WTC11 (cell line): ENCODE measurements at regions not wholly inside any gene's neighbourhood (a gene's known extent, or its start where the extent isn't known, plus 50 kb on each side); places are given as distances from the start of the nearest gene placed in this dataset.

ENCODE experiments used
- ATAC-seq: fragments of 200-7000 bp; cut with Tn5 transposase; 2 replicates; pipeline ENCODE4 v1.10.0; 2021; ENCODE audit warnings: mild to moderate bottlenecking, moderate library complexity
- CTCF ChIA-PET: fragments of 300-600 bp; sonication (Branson Sonifier 250); formaldehyde crosslinking; loops from one replicate; lab custom pipeline; 2021; ENCODE audit warnings: antibody characterized with exemption; lab: Charles Lee
- POLR2A ChIA-PET: fragments of 350-600 bp; sonication (Branson Sonifier 250); formaldehyde crosslinking; loops from one replicate; lab custom pipeline; 2021; ENCODE audit warnings: antibody characterized with exemption; lab: Charles Lee
- DNase-seq: peaks from one replicate; pipeline ENCODE4 v3.0.0; 2021; ENCODE audit warnings: low spot score
- H3K27ac Mint-ChIP-seq: 2 replicates; pipeline ENCODE4 v1.8.0; 2021; ENCODE audit warnings: mixed read lengths
- H3K27me3 Mint-ChIP-seq: 2 replicates; pipeline ENCODE4 v1.8.0; 2021; ENCODE audit warnings: low read depth, mild to moderate bottlenecking, moderate library complexity, mixed read lengths
- H3K36me3 Mint-ChIP-seq: 2 replicates; pipeline ENCODE4 v1.8.0; 2021; ENCODE audit warnings: mixed read lengths
- H3K4me1 Mint-ChIP-seq: 2 replicates; pipeline ENCODE4 v1.8.0; 2022; ENCODE audit warnings: mixed read lengths
- H3K4me3 Mint-ChIP-seq: 2 replicates; pipeline ENCODE4 v1.8.0; 2021; ENCODE audit warnings: mild to moderate bottlenecking, moderate library complexity, mixed read lengths
- H3K9me3 Mint-ChIP-seq: 2 replicates; pipeline ENCODE4 v1.8.0; 2021; ENCODE audit warnings: mixed read lengths
- CBFB ChIP-seq: sonication (generic); formaldehyde crosslinking; IDR thresholded peaks from 2 replicates; pipeline ENCODE4 v1.8.1; 2022; ENCODE audit warnings: mild to moderate bottlenecking, low read depth, missing genetic modification reagents
- E2F5 ChIP-seq: sonication (generic); formaldehyde crosslinking; IDR thresholded peaks from 2 replicates; pipeline ENCODE4 v1.8.1; 2022; ENCODE audit warnings: mild to moderate bottlenecking, moderate library complexity, missing genetic modification reagents
- RORB ChIP-seq: fragments of 250-450 bp; sonication (Bioruptor Pico); IDR thresholded peaks from 2 replicates; pipeline ENCODE4 v1.9.0; 2021; ENCODE audit warnings: mild to moderate bottlenecking
- SMAD4 ChIP-seq: sonication (generic); formaldehyde crosslinking; IDR thresholded peaks from 2 replicates; pipeline ENCODE4 v1.8.0; 2022; ENCODE audit warnings: mild to moderate bottlenecking, missing genetic modification reagents
- SP1 ChIP-seq: sonication (generic); formaldehyde crosslinking; conservative IDR thresholded peaks from 2 replicates; pipeline ENCODE4 v1.8.1; 2022; ENCODE audit warnings: missing genetic modification reagents
- ZNF263 ChIP-seq: sonication (generic); formaldehyde crosslinking; IDR thresholded peaks from 2 replicates; pipeline ENCODE4 v1.8.1; 2022; ENCODE audit warnings: low read depth, mild to moderate bottlenecking, moderate library complexity, missing genetic modification reagents
- ZNF423 ChIP-seq: fragments of 250-450 bp; sonication (Bioruptor Pico); IDR thresholded peaks from 2 replicates; pipeline ENCODE4 v2.1.2; 2022; ENCODE audit warnings: mild to moderate bottlenecking, moderate library complexity
- ZNF671 ChIP-seq: fragments of 250-450 bp; sonication (Bioruptor Pico); IDR thresholded peaks from 2 replicates; pipeline ENCODE4 v1.8.0; 2021; ENCODE audit warnings: mild to moderate bottlenecking
- TF ChIP-seq, protein P1 (sequence below): sonication (generic); formaldehyde crosslinking; IDR thresholded peaks from 2 replicates; pipeline ENCODE4 v1.8.1; 2022; ENCODE audit warnings: low read depth, missing genetic modification reagents, borderline replicate concordance
- TF ChIP-seq, protein P2 (sequence below): sonication (generic); formaldehyde crosslinking; IDR thresholded peaks from 2 replicates; pipeline ENCODE4 v1.8.1; 2023; ENCODE audit warnings: mild to moderate bottlenecking, missing genetic modification reagents, borderline replicate concordance
- TF ChIP-seq, protein P3 (sequence below): fragments of 250-450 bp; sonication (Bioruptor Pico); IDR thresholded peaks from 2 replicates; pipeline ENCODE4 v1.9.0; 2021; ENCODE audit warnings: mild to moderate bottlenecking, borderline replicate concordance

- ChIA-PET CTCF (interaction anchor here (1.6 to 2.4 kb wide), 2 partner anchors 10 to 132 kb away, joined by 6 to 13 read pairs; no protein-coding TSS in a partner anchor), POLR2A (no interaction called here)
- Mint-ChIP-seq H3K4me3 (no peak overlapping the region), H3K4me1 (peaks cover 30% of the 10 kb centered on the region), H3K27ac (no peak overlapping the region)
- DNase-seq, result no peak
- TF ChIP-seq, protein P1, sequence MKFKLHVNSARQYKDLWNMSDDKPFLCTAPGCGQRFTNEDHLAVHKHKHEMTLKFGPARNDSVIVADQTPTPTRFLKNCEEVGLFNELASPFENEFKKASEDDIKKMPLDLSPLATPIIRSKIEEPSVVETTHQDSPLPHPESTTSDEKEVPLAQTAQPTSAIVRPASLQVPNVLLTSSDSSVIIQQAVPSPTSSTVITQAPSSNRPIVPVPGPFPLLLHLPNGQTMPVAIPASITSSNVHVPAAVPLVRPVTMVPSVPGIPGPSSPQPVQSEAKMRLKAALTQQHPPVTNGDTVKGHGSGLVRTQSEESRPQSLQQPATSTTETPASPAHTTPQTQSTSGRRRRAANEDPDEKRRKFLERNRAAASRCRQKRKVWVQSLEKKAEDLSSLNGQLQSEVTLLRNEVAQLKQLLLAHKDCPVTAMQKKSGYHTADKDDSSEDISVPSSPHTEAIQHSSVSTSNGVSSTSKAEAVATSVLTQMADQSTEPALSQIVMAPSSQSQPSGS (CRISPR knock-in tag), result no peak
- no peak for TF ChIP-seq SMAD4 (CRISPR knock-in tag)
- TF ChIP-seq, all 79 proteins: peak for 0
- Mint-ChIP-seq H3K36me3 (peaks cover 3% of the 10 kb centered on the region; the same call in 1 of the 2 replicates), H3K9me3 (peaks cover 8% of the 10 kb centered on the region), H3K27me3 (no peaks in the 10 kb centered on the region)
- ATAC-seq, result no peak
These were observed 229.2 kb downstream of the WDR11 start for GRCh38 chr10:121080281-121080891.

GRCh38 chr10:121081306-121081705 lies 230.1 kb downstream of the WDR11 start:
- peaks cover 30% of the 10 kb centered on the region for H3K4me1 Mint-ChIP-seq
- no peak overlapping the region for H3K27ac Mint-ChIP-seq
- H3K9me3 Mint-ChIP-seq, result peaks cover 8% of the 10 kb centered on the region
- CTCF ChIA-PET, result interaction anchor here (1.6 to 2.4 kb wide), 2 partner anchors 11 to 132 kb away, joined by 6 to 13 read pairs; no protein-coding TSS in a partner anchor
- ATAC-seq (no peak), DNase-seq (no peak)
- H3K4me3 Mint-ChIP-seq, result no peak overlapping the region
- POLR2A ChIA-PET, result no interaction called here
- no peaks in the 10 kb centered on the region for H3K27me3 Mint-ChIP-seq
- TF ChIP-seq ZNF671 (CRISPR knock-in tag) (no peak), CBFB (CRISPR knock-in tag) (no peak), SP1 (CRISPR knock-in tag) (no peak), E2F5 (no peak), ZNF423 (CRISPR knock-in tag) (no peak)
- TF ChIP-seq, protein P2, sequence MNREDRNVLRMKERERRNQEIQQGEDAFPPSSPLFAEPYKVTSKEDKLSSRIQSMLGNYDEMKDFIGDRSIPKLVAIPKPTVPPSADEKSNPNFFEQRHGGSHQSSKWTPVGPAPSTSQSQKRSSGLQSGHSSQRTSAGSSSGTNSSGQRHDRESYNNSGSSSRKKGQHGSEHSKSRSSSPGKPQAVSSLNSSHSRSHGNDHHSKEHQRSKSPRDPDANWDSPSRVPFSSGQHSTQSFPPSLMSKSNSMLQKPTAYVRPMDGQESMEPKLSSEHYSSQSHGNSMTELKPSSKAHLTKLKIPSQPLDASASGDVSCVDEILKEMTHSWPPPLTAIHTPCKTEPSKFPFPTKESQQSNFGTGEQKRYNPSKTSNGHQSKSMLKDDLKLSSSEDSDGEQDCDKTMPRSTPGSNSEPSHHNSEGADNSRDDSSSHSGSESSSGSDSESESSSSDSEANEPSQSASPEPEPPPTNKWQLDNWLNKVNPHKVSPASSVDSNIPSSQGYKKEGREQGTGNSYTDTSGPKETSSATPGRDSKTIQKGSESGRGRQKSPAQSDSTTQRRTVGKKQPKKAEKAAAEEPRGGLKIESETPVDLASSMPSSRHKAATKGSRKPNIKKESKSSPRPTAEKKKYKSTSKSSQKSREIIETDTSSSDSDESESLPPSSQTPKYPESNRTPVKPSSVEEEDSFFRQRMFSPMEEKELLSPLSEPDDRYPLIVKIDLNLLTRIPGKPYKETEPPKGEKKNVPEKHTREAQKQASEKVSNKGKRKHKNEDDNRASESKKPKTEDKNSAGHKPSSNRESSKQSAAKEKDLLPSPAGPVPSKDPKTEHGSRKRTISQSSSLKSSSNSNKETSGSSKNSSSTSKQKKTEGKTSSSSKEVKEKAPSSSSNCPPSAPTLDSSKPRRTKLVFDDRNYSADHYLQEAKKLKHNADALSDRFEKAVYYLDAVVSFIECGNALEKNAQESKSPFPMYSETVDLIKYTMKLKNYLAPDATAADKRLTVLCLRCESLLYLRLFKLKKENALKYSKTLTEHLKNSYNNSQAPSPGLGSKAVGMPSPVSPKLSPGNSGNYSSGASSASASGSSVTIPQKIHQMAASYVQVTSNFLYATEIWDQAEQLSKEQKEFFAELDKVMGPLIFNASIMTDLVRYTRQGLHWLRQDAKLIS (CRISPR knock-in tag), result no peak
- TF ChIP-seq, protein P3, sequence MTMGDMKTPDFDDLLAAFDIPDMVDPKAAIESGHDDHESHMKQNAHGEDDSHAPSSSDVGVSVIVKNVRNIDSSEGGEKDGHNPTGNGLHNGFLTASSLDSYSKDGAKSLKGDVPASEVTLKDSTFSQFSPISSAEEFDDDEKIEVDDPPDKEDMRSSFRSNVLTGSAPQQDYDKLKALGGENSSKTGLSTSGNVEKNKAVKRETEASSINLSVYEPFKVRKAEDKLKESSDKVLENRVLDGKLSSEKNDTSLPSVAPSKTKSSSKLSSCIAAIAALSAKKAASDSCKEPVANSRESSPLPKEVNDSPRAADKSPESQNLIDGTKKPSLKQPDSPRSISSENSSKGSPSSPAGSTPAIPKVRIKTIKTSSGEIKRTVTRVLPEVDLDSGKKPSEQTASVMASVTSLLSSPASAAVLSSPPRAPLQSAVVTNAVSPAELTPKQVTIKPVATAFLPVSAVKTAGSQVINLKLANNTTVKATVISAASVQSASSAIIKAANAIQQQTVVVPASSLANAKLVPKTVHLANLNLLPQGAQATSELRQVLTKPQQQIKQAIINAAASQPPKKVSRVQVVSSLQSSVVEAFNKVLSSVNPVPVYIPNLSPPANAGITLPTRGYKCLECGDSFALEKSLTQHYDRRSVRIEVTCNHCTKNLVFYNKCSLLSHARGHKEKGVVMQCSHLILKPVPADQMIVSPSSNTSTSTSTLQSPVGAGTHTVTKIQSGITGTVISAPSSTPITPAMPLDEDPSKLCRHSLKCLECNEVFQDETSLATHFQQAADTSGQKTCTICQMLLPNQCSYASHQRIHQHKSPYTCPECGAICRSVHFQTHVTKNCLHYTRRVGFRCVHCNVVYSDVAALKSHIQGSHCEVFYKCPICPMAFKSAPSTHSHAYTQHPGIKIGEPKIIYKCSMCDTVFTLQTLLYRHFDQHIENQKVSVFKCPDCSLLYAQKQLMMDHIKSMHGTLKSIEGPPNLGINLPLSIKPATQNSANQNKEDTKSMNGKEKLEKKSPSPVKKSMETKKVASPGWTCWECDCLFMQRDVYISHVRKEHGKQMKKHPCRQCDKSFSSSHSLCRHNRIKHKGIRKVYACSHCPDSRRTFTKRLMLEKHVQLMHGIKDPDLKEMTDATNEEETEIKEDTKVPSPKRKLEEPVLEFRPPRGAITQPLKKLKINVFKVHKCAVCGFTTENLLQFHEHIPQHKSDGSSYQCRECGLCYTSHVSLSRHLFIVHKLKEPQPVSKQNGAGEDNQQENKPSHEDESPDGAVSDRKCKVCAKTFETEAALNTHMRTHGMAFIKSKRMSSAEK, result no peak
- peaks cover 3% of the 10 kb centered on the region; the same call in 1 of the 2 replicates for H3K36me3 Mint-ChIP-seq

DNA sequence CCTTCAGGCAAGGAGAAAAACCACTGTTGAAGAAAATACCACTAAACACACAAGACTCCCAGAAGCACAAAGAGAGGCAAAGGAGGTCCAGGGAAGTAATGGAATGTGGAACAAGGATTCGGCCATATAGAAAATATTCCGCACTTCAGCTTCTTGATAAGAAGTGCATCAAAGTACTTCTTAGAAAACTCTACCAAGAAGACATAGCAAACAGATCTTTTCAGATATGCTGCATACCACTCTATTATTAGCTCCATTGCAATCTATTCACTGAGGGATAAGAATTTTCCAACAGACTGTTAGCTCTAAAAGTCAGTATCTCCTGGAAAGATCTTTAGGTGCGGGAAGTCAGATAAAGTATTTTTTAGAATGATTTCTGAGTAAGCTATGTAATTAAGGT lies 231.8 kb downstream of the WDR11 start:
- no peak overlapping the region for H3K27ac Mint-ChIP-seq
- H3K4me1 Mint-ChIP-seq, result peaks cover 30% of the 10 kb centered on the region
- ATAC-seq (no peak), DNase-seq (no peak)
- H3K27me3 Mint-ChIP-seq, result no peaks in the 10 kb centered on the region
- H3K36me3 Mint-ChIP-seq, result peaks cover 3% of the 10 kb centered on the region; the same call in 1 of the 2 replicates
- peaks cover 8% of the 10 kb centered on the region for H3K9me3 Mint-ChIP-seq
- ChIA-PET POLR2A (no interaction called here), CTCF (interaction anchor here (1.1 to 1.3 kb wide), 2 partner anchors 13 to 134 kb away, joined by 3 to 5 read pairs; no protein-coding TSS in a partner anchor)
- TF ChIP-seq ZNF263 (CRISPR knock-in tag), result no peak
- no peak for TF ChIP-seq RORB
- no peak overlapping the region for H3K4me3 Mint-ChIP-seq
